Neural cell (in vitro differentiated cells): ENCODE measurements at regions not wholly inside any gene's neighbourhood (a gene's known extent, or its start where the extent isn't known, plus 50 kb on each side); places are given as distances from the start of the nearest gene placed in this dataset.

ENCODE experiments used
- H2AFZ ChIP-seq: fragments of 200-600, 300-800 bp; sonication (generic), shearing (Covaris generic); 2 replicates; pipeline ENCODE4 v1.6.0; 2014; ENCODE audit warnings: low read depth, mild to moderate bottlenecking, antibody characterized with exemption, low read length, moderate library complexity
- H3F3A ChIP-seq: fragments of 200-600 bp; shearing (Covaris generic); 2 replicates; pipeline ENCODE4 v1.6.1; 2016; ENCODE audit warnings: mild to moderate bottlenecking, moderate library complexity, mixed read lengths, antibody characterized with exemption, low read length; ENCODE audit not compliant: insufficient read depth, poor library complexity, severe bottlenecking
- H3K27ac ChIP-seq: fragments of 200-600, 300-800 bp; sonication (generic), shearing (Covaris generic); 2 replicates; pipeline ENCODE4 v1.5.1; 2014; ENCODE audit warnings: mild to moderate bottlenecking, low read length, moderate library complexity
- H3K27me3 ChIP-seq: fragments of 300-800, 200-600 bp; sonication (generic), shearing (Covaris generic); 2 replicates; pipeline ENCODE4 v1.6.0; 2014; ENCODE audit warnings: mild to moderate bottlenecking, low read depth, low read length, moderate library complexity; ENCODE audit not compliant: insufficient read depth
- H3K36me3 ChIP-seq: fragments of 300-800, 200-600 bp; sonication (generic), shearing (Covaris generic); 2 replicates; pipeline ENCODE4 v1.5.1; 2014; ENCODE audit warnings: mild to moderate bottlenecking, antibody characterized with exemption, low read length, moderate library complexity; ENCODE audit not compliant: insufficient read depth
- H3K4me2 ChIP-seq: fragments of 300-800, 200-600 bp; sonication (generic), shearing (Covaris generic); 2 replicates; pipeline ENCODE4 v1.6.0; 2014; ENCODE audit warnings: mild to moderate bottlenecking, low read length
- H3K4me3 ChIP-seq: fragments of 300-800, 200-600 bp; sonication (generic), shearing (Covaris generic); 2 replicates; pipeline ENCODE4 v1.5.1; 2014; ENCODE audit warnings: mild to moderate bottlenecking, low read length, moderate library complexity
- H3K79me2 ChIP-seq: fragments of 200-600 bp; shearing (Covaris generic); replicated peaks from 2 replicates; pipeline ENCODE4 v1.6.0; 2014; ENCODE audit warnings: mild to moderate bottlenecking, low read length, moderate library complexity; ENCODE audit not compliant: insufficient read depth
- H3K9ac ChIP-seq: fragments of 300-800, 200-600 bp; sonication (generic), shearing (Covaris generic); 2 replicates; pipeline ENCODE4 v1.6.1; 2016; ENCODE audit warnings: mild to moderate bottlenecking, low read length, mixed read lengths
- H3K9me2 ChIP-seq: fragments of 200-600 bp; shearing (Covaris generic); 2 replicates; pipeline ENCODE4 v1.6.1; 2016; ENCODE audit warnings: mild to moderate bottlenecking, low read length, mixed read lengths; ENCODE audit not compliant: insufficient read depth
- H3K9me3 ChIP-seq: fragments of 200-600, 300-800 bp; sonication (generic), shearing (Covaris generic); 2 replicates; pipeline ENCODE4 v1.6.1; 2016; ENCODE audit warnings: mild to moderate bottlenecking, mixed run types, low read length, moderate library complexity, mixed read lengths
- H4K20me1 ChIP-seq: fragments of 200-600 bp; shearing (Covaris generic); 2 replicates; pipeline ENCODE4 v1.6.1; 2016; ENCODE audit warnings: mild to moderate bottlenecking, mixed run types; ENCODE audit not compliant: insufficient read depth
- CTCF ChIP-seq: fragments of 450-650 bp; IDR thresholded peaks from 2 replicates; pipeline ENCODE4 v1.5.1; 2014; ENCODE audit warnings: antibody characterized with exemption, mild to moderate bottlenecking, moderate library complexity; ENCODE audit not compliant: poor library complexity, severe bottlenecking
- EP300 ChIP-seq: fragments of 450-650 bp; conservative IDR thresholded peaks from 2 replicates; pipeline ENCODE4 v1.6.1; 2014; ENCODE audit warnings: antibody characterized with exemption, mild to moderate bottlenecking, moderate library complexity; ENCODE audit not compliant: poor library complexity, severe bottlenecking
- EZH2 ChIP-seq: fragments of 200-600, 300-800 bp; shearing (Covaris generic), sonication (generic); IDR thresholded peaks from 2 replicates; pipeline ENCODE4 v1.6.1; 2014; ENCODE audit warnings: antibody characterized with exemption, low read length, borderline replicate concordance, mild to moderate bottlenecking; ENCODE audit not compliant: insufficient read depth, poor library complexity, severe bottlenecking
- MXI1 ChIP-seq: fragments of 450-650 bp; conservative IDR thresholded peaks from 2 replicates; pipeline ENCODE4 v1.6.1; 2014; ENCODE audit warnings: antibody characterized with exemption, mild to moderate bottlenecking; ENCODE audit not compliant: poor library complexity, severe bottlenecking
- POLR2AphosphoS5 ChIP-seq: IDR thresholded peaks from 2 replicates; pipeline ENCODE4 v1.6.1; 2012
- RAD21 ChIP-seq: fragments of 450-650 bp; conservative IDR thresholded peaks from 2 replicates; pipeline ENCODE4 v1.6.1; 2014; ENCODE audit warnings: antibody characterized with exemption, mild to moderate bottlenecking, moderate library complexity
- REST ChIP-seq: IDR thresholded peaks from 2 replicates; pipeline ENCODE4 v1.6.1; 2012; ENCODE audit warnings: borderline replicate concordance
- SMC3 ChIP-seq: fragments of 450-650 bp; conservative IDR thresholded peaks from 2 replicates; pipeline ENCODE4 v1.6.1; 2014; ENCODE audit warnings: antibody characterized with exemption, mild to moderate bottlenecking, moderate library complexity; ENCODE audit not compliant: poor library complexity
- TAF1 ChIP-seq: IDR thresholded peaks from 2 replicates; pipeline ENCODE4 v1.6.1; 2012; ENCODE audit warnings: low read depth

- no peak overlapping the region for H2AFZ ChIP-seq
- no peaks in the 10 kb centered on the region for H3K9me2 ChIP-seq
- no peaks in the 10 kb centered on the region for H3K36me3 ChIP-seq
- H3K9me3 ChIP-seq = no peaks in the 10 kb centered on the region
- H3K27ac ChIP-seq = no peak overlapping the region
- H3K79me2 ChIP-seq = no peaks in the 10 kb centered on the region
- H3F3A ChIP-seq = no peaks in the 10 kb centered on the region
- H3K4me3 ChIP-seq = no peak overlapping the region
- no peak for TF ChIP-seq TAF1
- TF ChIP-seq SMC3 = no peak
- no peak for TF ChIP-seq CTCF
- peak; percentile 88 for TF ChIP-seq POLR2AphosphoS5
- peak; percentile 94 for TF ChIP-seq EP300
- TF ChIP-seq EZH2 = no peak
- no peak for TF ChIP-seq RAD21
- TF ChIP-seq MXI1 = no peak
- H3K27me3 ChIP-seq = no peaks in the 10 kb centered on the region
- H3K4me2 ChIP-seq = no peak overlapping the region
- no peak overlapping the region for H3K9ac ChIP-seq
- H4K20me1 ChIP-seq = no peaks in the 10 kb centered on the region
Observed at GRCh38 chr3:163726125-163726524, 1352.2 kb downstream of the SI start.

- Histone ChIP-seq H3K27me3 (no peaks in the 10 kb centered on the region), H4K20me1 (no peaks in the 10 kb centered on the region), H3K79me2 (no peaks in the 10 kb centered on the region), H3K9ac (no peak overlapping the region), H3K36me3 (no peaks in the 10 kb centered on the region), H3K9me3 (no peaks in the 10 kb centered on the region), H3K4me2 (no peak overlapping the region), H3K27ac (no peak overlapping the region), H3F3A (no peaks in the 10 kb centered on the region), H3K4me3 (no peak overlapping the region), H3K9me2 (no peaks in the 10 kb centered on the region), H2AFZ (no peak overlapping the region)
- TF ChIP-seq TAF1 = no peak
- no peak for TF ChIP-seq CTCF
- no peak for TF ChIP-seq REST
- no peak for TF ChIP-seq POLR2AphosphoS5
- TF ChIP-seq EZH2 = no peak
- TF ChIP-seq EP300 = no peak
- no peak for TF ChIP-seq MXI1
- TF ChIP-seq RAD21 = no peak
Observed at GRCh38 chr3:163722405-163722804, 1355.9 kb downstream of the SI start.
